Mesenchymal stem cell (in vitro differentiated cells and primary cell): ENCODE measurements at regions not wholly inside any gene's neighbourhood (a gene's known extent, or its start where the extent isn't known, plus 50 kb on each side); places are given as distances from the start of the nearest gene placed in this dataset.

Experiments
- DNase-seq: peaks from one replicate; pipeline ENCODE4 v3.0.0-alpha.2; 2013
- H2AFZ ChIP-seq: one replicate; pipeline ENCODE4 v1.6.1; 2013; ENCODE audit warnings: low read depth, mild to moderate bottlenecking, control low read depth, inconsistent platforms, low read length, moderate library complexity
- H2AK5ac ChIP-seq: 2 replicates; pipeline ENCODE4 v1.6.1; 2013; ENCODE audit warnings: low read length, moderate library complexity, mild to moderate bottlenecking, inconsistent platforms; ENCODE audit not compliant: severe bottlenecking
- H2BK120ac ChIP-seq: one replicate; pipeline ENCODE4 v1.6.1; 2013; ENCODE audit warnings: low read depth, mild to moderate bottlenecking, inconsistent platforms, low read length, moderate library complexity
- H2BK12ac ChIP-seq, 2 experiments: one replicate each; pipeline ENCODE4 v1.6.1; 2013; ENCODE audit warnings: inconsistent platforms in 2 of 2, low read length in 2 of 2, mild to moderate bottlenecking in 2 of 2, moderate library complexity in 2 of 2, control low read depth in 1 of 2
- H2BK15ac ChIP-seq: one replicate; pipeline ENCODE4 v1.6.1; 2013; ENCODE audit warnings: mild to moderate bottlenecking, low read depth, inconsistent platforms; ENCODE audit not compliant: poor library complexity, severe bottlenecking
- H2BK5ac ChIP-seq: 2 replicates; pipeline ENCODE4 v1.6.1; 2013; ENCODE audit warnings: low read depth, mild to moderate bottlenecking, low read length, control low read depth, inconsistent platforms; ENCODE audit not compliant: poor library complexity, severe bottlenecking
- H3K14ac ChIP-seq, 2 experiments: one replicate each; pipeline ENCODE4 v1.6.1; 2013; ENCODE audit warnings: inconsistent platforms in 2 of 2, low read length in 2 of 2, control low read depth in 1 of 2, mild to moderate bottlenecking in 1 of 2, moderate library complexity in 1 of 2
- H3K18ac ChIP-seq, 2 experiments: one replicate each; pipeline ENCODE4 v1.6.1; 2013; ENCODE audit warnings: inconsistent platforms in 2 of 2, low read length in 2 of 2, control low read depth in 1 of 2, low read depth in 1 of 2, mild to moderate bottlenecking in 1 of 2
- H3K23ac ChIP-seq, 2 experiments: one replicate each; pipeline ENCODE4 v1.6.1; 2013; ENCODE audit warnings: inconsistent platforms in 2 of 2, low read length in 2 of 2, mild to moderate bottlenecking in 2 of 2, moderate library complexity in 2 of 2, control low read depth in 1 of 2
- H3K27ac ChIP-seq: 2 replicates; pipeline ENCODE4 v1.5.1; 2013; ENCODE audit warnings: mild to moderate bottlenecking, moderate library complexity, low read length, control low read depth, inconsistent platforms; ENCODE audit not compliant: poor library complexity, severe bottlenecking
- H3K27me3 ChIP-seq, 2 experiments: 2 replicates each; pipeline versions ENCODE4 v1.6.1 to v1.7.0; 2013; ENCODE audit warnings: low read length in 2 of 2, mild to moderate bottlenecking in 2 of 2, moderate library complexity in 2 of 2, control low read depth in 1 of 2, inconsistent platforms in 1 of 2; ENCODE audit not compliant: control insufficient read depth in 1 of 2, insufficient read depth in 1 of 2
- H3K36me3 ChIP-seq, 2 experiments: 2 replicates each; pipeline versions ENCODE4 v1.6.1 to v1.7.0; 2013; ENCODE audit warnings: low read length in 2 of 2, control low read depth in 1 of 2, inconsistent platforms in 1 of 2, low read depth in 1 of 2, mild to moderate bottlenecking in 1 of 2; ENCODE audit not compliant: insufficient read depth in 2 of 2, control insufficient read depth in 1 of 2
- H3K4ac ChIP-seq, 2 experiments: one replicate each; pipeline ENCODE4 v1.6.1; 2013; ENCODE audit warnings: inconsistent platforms in 2 of 2, low read length in 2 of 2, mild to moderate bottlenecking in 2 of 2, moderate library complexity in 2 of 2, control low read depth in 1 of 2, low read depth in 1 of 2
- H3K4me1 ChIP-seq: 2 replicates; pipeline ENCODE4 v1.6.1; 2013; ENCODE audit warnings: low read depth, low read length, control low read depth; ENCODE audit not compliant: control insufficient read depth, insufficient read depth
- H3K4me2 ChIP-seq: 2 replicates; pipeline ENCODE4 v1.6.1; 2013; ENCODE audit warnings: low read length, mild to moderate bottlenecking, inconsistent platforms; ENCODE audit not compliant: poor library complexity, severe bottlenecking
- H3K4me3 ChIP-seq, 2 experiments: 2 replicates each; pipeline versions ENCODE4 v1.5.1 to v1.7.0; 2013; ENCODE audit warnings: low read length in 2 of 2, mild to moderate bottlenecking in 2 of 2, control low read depth in 1 of 2, low read depth in 1 of 2; ENCODE audit not compliant: insufficient read depth in 1 of 2
- H3K79me1 ChIP-seq: replicated peaks from 2 replicates; pipeline ENCODE4 v1.6.1; 2013; ENCODE audit warnings: mild to moderate bottlenecking, control low read depth, low read length, inconsistent platforms; ENCODE audit not compliant: poor library complexity, severe bottlenecking
- H3K9ac ChIP-seq: 2 replicates; pipeline ENCODE4 v1.7.0; 2013; ENCODE audit warnings: mild to moderate bottlenecking, low read length, moderate library complexity
- H3K9me3 ChIP-seq: 2 replicates; pipeline ENCODE4 v1.7.0; 2013; ENCODE audit warnings: mild to moderate bottlenecking, low read length; ENCODE audit not compliant: control insufficient read depth
- H4K8ac ChIP-seq: one replicate; pipeline ENCODE4 v1.6.1; 2013; ENCODE audit warnings: inconsistent platforms, mild to moderate bottlenecking, low read length, moderate library complexity
- H4K91ac ChIP-seq: one replicate; pipeline ENCODE4 v1.6.1; 2013; ENCODE audit warnings: mild to moderate bottlenecking, low read length, inconsistent platforms
- WGBS: methylation state at CpG from one replicate; pipeline ENCODE4 v1.1.7; 2013; ENCODE audit warnings: mixed read lengths; 5-methylcytosine and 5-hydroxymethylcytosine counted together

GRCh38 chr7:110142939-110143526, 947.9 kb upstream of the LRRN3 start:
- WGBS, result 75% methylated on average over 1 of the region's 1 CpG
- H2AK5ac ChIP-seq, result no peak overlapping the region
- H3K4me1 ChIP-seq, result peaks cover under 1% of the 10 kb centered on the region
- no peaks in the 10 kb centered on the region for H3K27me3 ChIP-seq
- H3K4me2 ChIP-seq, result no peak overlapping the region
- no peak overlapping the region for H2BK5ac ChIP-seq
- H3K79me1 ChIP-seq, result no peaks in the 10 kb centered on the region
- no peak overlapping the region for H3K4ac ChIP-seq
- no peaks in the 10 kb centered on the region for H3K36me3 ChIP-seq
- no peak overlapping the region for H2AFZ ChIP-seq
- no peak for DNase-seq
- no peak overlapping the region for H2BK12ac ChIP-seq
- no peak overlapping the region for H2BK120ac ChIP-seq
- H2BK15ac ChIP-seq, result no peak overlapping the region
- H3K14ac ChIP-seq, result no peak overlapping the region
- H4K91ac ChIP-seq, result no peak overlapping the region
- no peak overlapping the region for H3K9ac ChIP-seq
- H4K8ac ChIP-seq, result no peak overlapping the region
- H3K4me3 ChIP-seq, result no peak overlapping the region
- no peak overlapping the region for H3K23ac ChIP-seq
- peaks cover 2% of the 10 kb centered on the region for H3K9me3 ChIP-seq
- no peak overlapping the region for H3K27ac ChIP-seq
- H3K18ac ChIP-seq, result no peak overlapping the region

- peaks cover 2% of the 10 kb centered on the region for H3K4me1 ChIP-seq
- no peak overlapping the region for H2BK5ac ChIP-seq
- no peak overlapping the region for H3K27ac ChIP-seq
- no peak overlapping the region for H3K4me3 ChIP-seq
- no peak overlapping the region for H3K9ac ChIP-seq
- no peak overlapping the region for H3K4me2 ChIP-seq
- H4K8ac ChIP-seq, result no peak overlapping the region
- no peaks in the 10 kb centered on the region for H3K27me3 ChIP-seq
- no peak overlapping the region for H4K91ac ChIP-seq
- no peak overlapping the region for H2BK120ac ChIP-seq
- peaks cover 7% of the 10 kb centered on the region for H3K9me3 ChIP-seq
- no peak overlapping the region for H3K18ac ChIP-seq
- no peak overlapping the region for H2AFZ ChIP-seq
- no peak overlapping the region for H3K23ac ChIP-seq
- no peak overlapping the region for H2AK5ac ChIP-seq
- no peak overlapping the region for H3K4ac ChIP-seq
- no peak for DNase-seq
- H2BK12ac ChIP-seq, result no peak overlapping the region
- H3K79me1 ChIP-seq, result no peaks in the 10 kb centered on the region
- H3K14ac ChIP-seq, result no peak overlapping the region
- no peaks in the 10 kb centered on the region for H3K36me3 ChIP-seq
- H2BK15ac ChIP-seq, result no peak overlapping the region
- no CpG with 5 or more reads among the region's 1 CpG for WGBS
Observed at GRCh38 chr7:110144599-110144998, 946.3 kb upstream of the LRRN3 start.

- no peak for DNase-seq
- 95% methylated on average over 6 of the region's 6 CpGs for WGBS
Observed at GRCh38 chr7:110148054-110148453, 942.9 kb upstream of the LRRN3 start.

GRCh38 chr7:110153222-110153621, 937.7 kb upstream of the LRRN3 start:
- Histone ChIP-seq H3K27ac (no peak overlapping the region), H3K9me3 (peaks cover 10% of the 10 kb centered on the region), H3K23ac (no peak overlapping the region), H2BK12ac (no peak overlapping the region), H2AFZ (no peak overlapping the region), H2AK5ac (no peak overlapping the region), H3K27me3 (no peaks in the 10 kb centered on the region), H3K4me2 (no peak overlapping the region), H2BK5ac (no peak overlapping the region), H3K9ac (no peak overlapping the region), H3K18ac (no peak overlapping the region), H4K8ac (no peak overlapping the region), H2BK15ac (no peak overlapping the region), H3K4ac (no peak overlapping the region), H2BK120ac (no peak overlapping the region), H3K36me3 (no peaks in the 10 kb centered on the region), H3K14ac (no peak overlapping the region), H3K4me3 (no peak overlapping the region), H3K79me1 (no peaks in the 10 kb centered on the region), H3K4me1 (no peaks in the 10 kb centered on the region), H4K91ac (no peak overlapping the region)
- DNase-seq, result no peak
- 81% methylated on average over 3 of the region's 3 CpGs for WGBS

More at GRCh38 chr7:110148054-110148453, 942.9 kb upstream of the LRRN3 start:
- Histone ChIP-seq H3K27ac (no peak overlapping the region), H4K91ac (peak overlapping the region; percentile 71), H3K79me1 (no peaks in the 10 kb centered on the region), H3K27me3 (no peaks in the 10 kb centered on the region), H3K36me3 (no peaks in the 10 kb centered on the region), H2BK5ac (no peak overlapping the region), H4K8ac (peak overlapping the region; percentile 59), H3K14ac (no peak overlapping the region), H3K9ac (no peak overlapping the region), H3K23ac (no peak overlapping the region), H2BK12ac (peak overlapping the region in 1 of 2 experiments; percentile 54), H3K4me3 (no peak overlapping the region), H2AFZ (no peak overlapping the region), H3K9me3 (peaks cover 10% of the 10 kb centered on the region), H2AK5ac (no peak overlapping the region), H2BK15ac (no peak overlapping the region), H3K4me2 (no peak overlapping the region), H3K4ac (no peak overlapping the region), H3K4me1 (peaks cover 2% of the 10 kb centered on the region), H3K18ac (peak overlapping the region in 1 of 2 experiments; percentile 28), H2BK120ac (no peak overlapping the region)
